ENCODE measurements at regions not wholly inside any gene's neighbourhood (a gene's known extent, or its start where the extent isn't known, plus 50 kb on each side); places are given as distances from the start of the nearest gene placed in this dataset.

- no peak for TF ChIP-seq REST (IDR thresholded peaks at IDR 0.05; ENCODE audit: insufficient read depth in 1 of 2, low read depth in 2 of 2, low read length in 1 of 2)
- TF ChIP-seq CTCF (IDR thresholded peaks at IDR 0.05), result no peak
- TF ChIP-seq SIN3A (IDR thresholded peaks at IDR 0.05; ENCODE audit: borderline replicate concordance, insufficient read depth, low read depth, low read length), result no peak
- no peak for TF ChIP-seq POLR2AphosphoS5 (IDR thresholded peaks at IDR 0.05; ENCODE audit: low read depth, low read length)
These were observed 250.0 kb upstream of the SLC30A5 start for GRCh38 chr5:68843624-68844364.
